ENCODE measurements at regions not wholly inside any gene's neighbourhood (a gene's known extent, or its start where the extent isn't known, plus 50 kb on each side); places are given as distances from the start of the nearest gene placed in this dataset.
A peak's percentile ranks its signal among the peaks of the same experiment; 100 is the strongest.

GRCh38 chr1:184296466-184297243, 90.2 kb upstream of the C1orf21 start:
- TF ChIP-seq CTCF (IDR thresholded peaks at IDR 0.05) (no peak), POLR2AphosphoS5 (IDR thresholded peaks at IDR 0.05) (peak; percentile 34)
- intact Hi-C loops (cut with DNase I), result no loop called here
- peak; percentile 75 for DNase-seq (ENCODE audit: low spot score)
- H3K4me3 ChIP-seq, result no peak overlapping the region
- peak overlapping the region; percentile 36 to 57 for H3K27ac ChIP-seq
- no peaks in the 10 kb centered on the region for H3K4me1 ChIP-seq (replicated peaks)
- H3K36me3 ChIP-seq, result no peaks in the 10 kb centered on the region
- no peaks in the 10 kb centered on the region for H3K27me3 ChIP-seq (replicated peaks; ENCODE audit: insufficient read depth)
- 37% methylated on average over 10 of the region's 10 CpGs for WGBS
- H3K9me3 ChIP-seq, result no peaks in the 10 kb centered on the region

GRCh38 chr1:184297244-184297750, 89.5 kb upstream of the C1orf21 start:
- H3K4me1 ChIP-seq (replicated peaks), result no peaks in the 10 kb centered on the region
- intact Hi-C loops (cut with DNase I), result no loop called here
- no peak overlapping the region for H3K27ac ChIP-seq
- no peaks in the 10 kb centered on the region for H3K9me3 ChIP-seq
- H3K27me3 ChIP-seq (replicated peaks; ENCODE audit: insufficient read depth), result no peaks in the 10 kb centered on the region
- 95% methylated on average over 3 of the region's 3 CpGs for WGBS
- no peak for DNase-seq (ENCODE audit: low spot score)
- H3K36me3 ChIP-seq, result no peaks in the 10 kb centered on the region
- H3K4me3 ChIP-seq, result no peak overlapping the region
- TF ChIP-seq CTCF (IDR thresholded peaks at IDR 0.05) (no peak), POLR2AphosphoS5 (IDR thresholded peaks at IDR 0.05) (no peak), POLR2A (IDR thresholded peaks at IDR 0.05) (no peak)

GRCh38 chr1:184298440-184299405, 88.1 kb upstream of the C1orf21 start:
- 53% methylated on average over 6 of the region's 6 CpGs for WGBS
- no peak for TF ChIP-seq POLR2A (IDR thresholded peaks at IDR 0.05)
- TF ChIP-seq POLR2AphosphoS5 (IDR thresholded peaks at IDR 0.05), result no peak
- TF ChIP-seq CTCF (IDR thresholded peaks at IDR 0.05), result no peak
- no peak overlapping the region for H3K27ac ChIP-seq
- intact Hi-C loops (cut with DNase I), result no loop called here
- no peaks in the 10 kb centered on the region for H3K27me3 ChIP-seq (replicated peaks; ENCODE audit: insufficient read depth)
- no peak for DNase-seq (ENCODE audit: low spot score)
- H3K9me3 ChIP-seq, result no peaks in the 10 kb centered on the region
- H3K4me1 ChIP-seq (replicated peaks), result no peaks in the 10 kb centered on the region
- no peak overlapping the region for H3K4me3 ChIP-seq
- no peaks in the 10 kb centered on the region for H3K36me3 ChIP-seq

GRCh38 chr1:184299406-184299790, 87.4 kb upstream of the C1orf21 start:
- Histone ChIP-seq H3K36me3 (no peaks in the 10 kb centered on the region), H3K27me3 (replicated peaks; ENCODE audit: insufficient read depth) (no peaks in the 10 kb centered on the region), H3K27ac (no peak overlapping the region), H3K4me1 (replicated peaks) (no peaks in the 10 kb centered on the region), H3K9me3 (no peaks in the 10 kb centered on the region), H3K4me3 (no peak overlapping the region)
- DNase-seq (ENCODE audit: low spot score), result no peak
- TF ChIP-seq POLR2A (IDR thresholded peaks at IDR 0.05), result no peak
- 88% methylated on average over 2 of the region's 2 CpGs for WGBS
- intact Hi-C loops (cut with DNase I), result no loop called here

GRCh38 chr1:184299796-184300195, 87.0 kb upstream of the C1orf21 start:
- H3K4me1 ChIP-seq (replicated peaks), result no peaks in the 10 kb centered on the region
- no peaks in the 10 kb centered on the region for H3K27me3 ChIP-seq (replicated peaks; ENCODE audit: insufficient read depth)
- no peaks in the 10 kb centered on the region for H3K9me3 ChIP-seq
- no peak overlapping the region for H3K27ac ChIP-seq
- H3K36me3 ChIP-seq, result no peaks in the 10 kb centered on the region
- no peak for TF ChIP-seq POLR2A (IDR thresholded peaks at IDR 0.05)
- WGBS, result 76% methylated on average over 2 of the region's 2 CpGs
- intact Hi-C loops (cut with DNase I), result no loop called here
- DNase-seq (ENCODE audit: low spot score), result no peak
- no peak overlapping the region for H3K4me3 ChIP-seq

All from prostate gland (tissue), 2 donors.